HEK293 (cell line): ENCODE measurements at regions not wholly inside any gene's neighbourhood (a gene's known extent, or its start where the extent isn't known, plus 50 kb on each side); places are given as distances from the start of the nearest gene placed in this dataset.

Experiments
- CTCF ChIA-PET: fragments of 350-600 bp; formaldehyde crosslinking; extraction: SDS; loops from one replicate; lab custom pipeline; 2021; ENCODE audit warnings: antibody characterized with exemption; lab: Yijun Ruan, JAX
- POLR2A ChIA-PET: fragments of 300-600 bp; formaldehyde crosslinking; extraction: SDS; loops from one replicate; lab custom pipeline; 2020; ENCODE audit warnings: antibody characterized with exemption, inconsistent platforms; lab: Yijun Ruan, JAX
- H3K27ac ChIP-seq: fragments of 200-500 bp; sonication (Bioruptor generic); 2 replicates; pipeline ENCODE4 v1.5.1; 2014; ENCODE audit warnings: low read depth, low read length, control low read depth, inconsistent platforms; ENCODE audit errors: extremely low read depth
- H3K36me3 ChIP-seq, 2 experiments: fragments of 200-500 bp in 1 of 2; sonication (Bioruptor generic) in 1 of 2; 1 replicate in 1 of 2; 2 replicates in 1 of 2; pipeline ENCODE4 v1.5.1; 2014 to 2017; ENCODE audit warnings: inconsistent platforms in 2 of 2, low read length in 2 of 2; ENCODE audit not compliant: control insufficient read depth in 2 of 2, insufficient read depth in 1 of 2
- H3K4me1 ChIP-seq: fragments of 200-500 bp; sonication (Bioruptor generic); 2 replicates; pipeline ENCODE4 v1.5.1; 2014; ENCODE audit warnings: mild to moderate bottlenecking, low read length, inconsistent platforms; ENCODE audit not compliant: control insufficient read depth, insufficient read depth
- H3K4me3 ChIP-seq: 2 replicates; pipeline ENCODE4 v1.5.1; 2011; ENCODE audit warnings: low read depth, mild to moderate bottlenecking, control low read depth, low read length, moderate library complexity
- H3K9me3 ChIP-seq: fragments of 200-500 bp; sonication (Bioruptor generic); 2 replicates; pipeline ENCODE4 v1.5.1; 2014; ENCODE audit warnings: low read depth, low read length, inconsistent platforms; ENCODE audit not compliant: control insufficient read depth, insufficient read depth
- MYNN ChIP-seq: fragments of 450-650 bp; formaldehyde crosslinking; IDR thresholded peaks from 2 replicates; pipeline ENCODE4 v1.5.1; 2016; ENCODE audit warnings: missing biosample characterization, missing genetic modification characterization, borderline replicate concordance
- PRDM1 ChIP-seq: fragments of 450-650 bp; formaldehyde crosslinking; IDR thresholded peaks from 2 replicates; pipeline ENCODE4; 2016; ENCODE audit warnings: missing biosample characterization, missing genetic modification characterization
- SCRT2 ChIP-seq: fragments of 450-650 bp; formaldehyde crosslinking; IDR thresholded peaks from 2 replicates; pipeline ENCODE4 v1.5.1; 2016; ENCODE audit warnings: missing biosample characterization, missing genetic modification characterization
- SP7 ChIP-seq: fragments of 450-650 bp; formaldehyde crosslinking; IDR thresholded peaks from 2 replicates; pipeline ENCODE4 v1.5.1; 2016; ENCODE audit warnings: missing biosample characterization, missing genetic modification characterization
- YY2 ChIP-seq: fragments of 450-650 bp; formaldehyde crosslinking; IDR thresholded peaks from 2 replicates; pipeline ENCODE4 v1.5.1; 2016; ENCODE audit warnings: missing biosample characterization, missing genetic modification characterization
- ZFHX2 ChIP-seq: fragments of 450-650 bp; formaldehyde crosslinking; conservative IDR thresholded peaks from 2 replicates; pipeline ENCODE4 v1.5.1; 2016; ENCODE audit warnings: missing biosample characterization, missing genetic modification characterization
- ZFP3 ChIP-seq: fragments of 450-650 bp; formaldehyde crosslinking; IDR thresholded peaks from 2 replicates; pipeline ENCODE4 v1.5.1; 2016; ENCODE audit warnings: low read depth, missing biosample characterization, missing genetic modification characterization
- ZNF114 ChIP-seq: fragments of 450-650 bp; formaldehyde crosslinking; IDR thresholded peaks from 2 replicates; pipeline ENCODE4 v1.5.0; 2017; ENCODE audit warnings: missing biosample characterization, missing genetic modification characterization
- ZNF174 ChIP-seq: fragments of 450-650 bp; formaldehyde crosslinking; IDR thresholded peaks from 2 replicates; pipeline ENCODE4 v1.5.0; 2017; ENCODE audit warnings: missing biosample characterization, mild to moderate bottlenecking, missing genetic modification characterization
- ZNF23 ChIP-seq: fragments of 450-650 bp; formaldehyde crosslinking; IDR thresholded peaks from 2 replicates; pipeline ENCODE4 v1.5.1; 2016; ENCODE audit warnings: missing biosample characterization, missing genetic modification characterization, borderline replicate concordance
- ZNF274 ChIP-seq, 2 experiments: fragments of 200-500 bp in 1 of 2; fragments of 450-650 bp in 1 of 2; sonication (Bioruptor generic) in 1 of 2; formaldehyde crosslinking in 1 of 2; IDR thresholded peaks; 2 replicates each; pipeline versions ENCODE4 v1.5.1 to v1.6.1; 2014 to 2016; ENCODE audit warnings: borderline replicate concordance in 1 of 2, inconsistent platforms in 1 of 2, low read length in 1 of 2, missing biosample characterization in 1 of 2, missing genetic modification characterization in 1 of 2
- ZNF311 ChIP-seq: fragments of 450-650 bp; formaldehyde crosslinking; IDR thresholded peaks from 2 replicates; pipeline ENCODE4 v1.5.1; 2017; ENCODE audit warnings: missing biosample characterization, missing genetic modification characterization, borderline replicate concordance
- ZNF354C ChIP-seq: fragments of 450-650 bp; formaldehyde crosslinking; IDR thresholded peaks from 2 replicates; pipeline ENCODE4 v1.5.1; 2016; ENCODE audit warnings: missing biosample characterization, missing genetic modification characterization, low read depth, borderline replicate concordance
- ZNF510 ChIP-seq: fragments of 450-650 bp; formaldehyde crosslinking; IDR thresholded peaks from 2 replicates; pipeline ENCODE4 v1.5.1; 2018; ENCODE audit warnings: mild to moderate bottlenecking, missing genetic modification characterization, missing biosample characterization; ENCODE audit not compliant: insufficient replicate concordance
- ZNF521 ChIP-seq: fragments of 450-650 bp; formaldehyde crosslinking; IDR thresholded peaks from 2 replicates; pipeline ENCODE4 v1.5.1; 2017; ENCODE audit warnings: missing biosample characterization, mild to moderate bottlenecking, missing genetic modification characterization
- ZNF555 ChIP-seq: fragments of 450-650 bp; formaldehyde crosslinking; conservative IDR thresholded peaks from 2 replicates; pipeline ENCODE4 v1.5.1; 2017; ENCODE audit warnings: missing biosample characterization, mild to moderate bottlenecking, missing genetic modification characterization, inconsistent platforms
- ZNF585B ChIP-seq: fragments of 450-650 bp; formaldehyde crosslinking; IDR thresholded peaks from 2 replicates; pipeline ENCODE4 v1.5.1; 2016; ENCODE audit warnings: missing biosample characterization, missing genetic modification characterization
- ZNF621 ChIP-seq: fragments of 450-650 bp; formaldehyde crosslinking; IDR thresholded peaks from 2 replicates; pipeline ENCODE4 v1.5.1; 2017; ENCODE audit warnings: missing biosample characterization, missing genetic modification characterization
- ZSCAN30 ChIP-seq: fragments of 450-650 bp; IDR thresholded peaks from 2 replicates; pipeline ENCODE4 v1.5.1; 2018; ENCODE audit warnings: missing biosample characterization, mild to moderate bottlenecking, missing genetic modification characterization, moderate library complexity
- TF ChIP-seq, protein P1 (sequence below): fragments of 450-650 bp; IDR thresholded peaks from 2 replicates; pipeline ENCODE4 v1.5.1; 2018; ENCODE audit warnings: missing biosample characterization, mild to moderate bottlenecking, missing genetic modification characterization
- TF ChIP-seq, protein P2 (sequence below): fragments of 450-650 bp; formaldehyde crosslinking; IDR thresholded peaks from 2 replicates; pipeline ENCODE4 v1.5.1; 2016; ENCODE audit warnings: missing biosample characterization, missing genetic modification characterization, low read depth
- TF ChIP-seq, protein P3 (sequence below): fragments of 450-650 bp; formaldehyde crosslinking; IDR thresholded peaks from 2 replicates; pipeline ENCODE4 v1.5.1; 2017; ENCODE audit warnings: missing biosample characterization, missing genetic modification characterization
- TF ChIP-seq, protein P4 (sequence below): fragments of 450-650 bp; formaldehyde crosslinking; IDR thresholded peaks from 2 replicates; pipeline ENCODE4 v1.5.1; 2016; ENCODE audit warnings: missing biosample characterization, missing genetic modification characterization
- TF ChIP-seq, protein P5 (sequence below): fragments of 450-650 bp; formaldehyde crosslinking; IDR thresholded peaks from 2 replicates; pipeline ENCODE4 v1.5.1; 2017; ENCODE audit warnings: missing biosample characterization, mild to moderate bottlenecking, missing genetic modification characterization, moderate library complexity
- TF ChIP-seq, protein P6 (sequence below): sonication (generic); formaldehyde crosslinking; IDR thresholded peaks from 2 replicates; pipeline ENCODE4 v1.8.1; 2022; ENCODE audit warnings: mild to moderate bottlenecking, moderate library complexity, missing genetic modification reagents

DNA sequence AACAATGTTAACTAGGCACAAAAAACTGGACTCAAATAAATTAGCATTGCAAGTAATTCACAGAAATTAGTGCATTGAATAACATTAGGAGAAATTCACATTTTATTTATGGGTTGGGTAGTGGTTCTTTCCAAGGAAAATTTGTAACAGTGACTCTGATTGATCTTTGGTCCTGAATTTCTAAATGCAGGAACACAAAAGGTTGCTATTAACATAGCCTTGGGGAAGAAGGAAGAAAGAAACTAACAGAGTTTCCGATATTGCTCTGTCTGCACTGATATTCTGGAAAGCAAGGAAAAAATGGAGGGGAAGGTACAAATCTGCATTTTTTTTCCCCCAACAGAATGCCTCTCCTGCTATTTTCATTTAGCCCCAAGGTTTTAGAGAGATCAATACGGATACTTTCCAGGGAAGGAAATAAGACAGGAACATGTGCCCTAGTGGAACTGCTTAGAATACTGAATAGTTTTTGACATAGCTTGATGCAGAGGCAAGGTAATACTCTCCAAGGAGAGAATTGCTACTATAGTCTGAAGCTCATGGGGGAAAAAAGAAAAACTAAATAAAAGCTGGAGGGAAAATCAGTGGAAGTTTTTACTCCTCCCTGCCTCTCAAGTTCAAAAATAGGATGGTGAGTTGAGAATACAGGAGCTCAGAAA is 490.1 kb downstream of the RAPGEF2 start:
- H3K9me3 ChIP-seq, result no peaks in the 10 kb centered on the region
- H3K4me1 ChIP-seq, result no peaks in the 10 kb centered on the region
- ChIA-PET POLR2A (no interaction called here), CTCF (no interaction called here)
- H3K4me3 ChIP-seq, result no peak overlapping the region
- H3K27ac ChIP-seq, result no peak overlapping the region
- H3K36me3 ChIP-seq, result no peaks in the 10 kb centered on the region
- TF ChIP-seq, protein P1, sequence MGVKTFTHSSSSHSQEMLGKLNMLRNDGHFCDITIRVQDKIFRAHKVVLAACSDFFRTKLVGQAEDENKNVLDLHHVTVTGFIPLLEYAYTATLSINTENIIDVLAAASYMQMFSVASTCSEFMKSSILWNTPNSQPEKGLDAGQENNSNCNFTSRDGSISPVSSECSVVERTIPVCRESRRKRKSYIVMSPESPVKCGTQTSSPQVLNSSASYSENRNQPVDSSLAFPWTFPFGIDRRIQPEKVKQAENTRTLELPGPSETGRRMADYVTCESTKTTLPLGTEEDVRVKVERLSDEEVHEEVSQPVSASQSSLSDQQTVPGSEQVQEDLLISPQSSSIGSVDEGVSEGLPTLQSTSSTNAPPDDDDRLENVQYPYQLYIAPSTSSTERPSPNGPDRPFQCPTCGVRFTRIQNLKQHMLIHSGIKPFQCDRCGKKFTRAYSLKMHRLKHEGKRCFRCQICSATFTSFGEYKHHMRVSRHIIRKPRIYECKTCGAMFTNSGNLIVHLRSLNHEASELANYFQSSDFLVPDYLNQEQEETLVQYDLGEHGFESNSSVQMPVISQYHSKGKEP (tag by site-specific recombination), result no peak
- TF ChIP-seq ZNF585B (no peak), YY2 (tag by site-specific recombination) (no peak), ZNF510 (tag by site-specific recombination) (no peak), ZFHX2 (tag by site-specific recombination) (no peak), SCRT2 (tag by site-specific recombination) (no peak), ZNF311 (no peak), ZNF23 (tag by site-specific recombination) (no peak)

DNA sequence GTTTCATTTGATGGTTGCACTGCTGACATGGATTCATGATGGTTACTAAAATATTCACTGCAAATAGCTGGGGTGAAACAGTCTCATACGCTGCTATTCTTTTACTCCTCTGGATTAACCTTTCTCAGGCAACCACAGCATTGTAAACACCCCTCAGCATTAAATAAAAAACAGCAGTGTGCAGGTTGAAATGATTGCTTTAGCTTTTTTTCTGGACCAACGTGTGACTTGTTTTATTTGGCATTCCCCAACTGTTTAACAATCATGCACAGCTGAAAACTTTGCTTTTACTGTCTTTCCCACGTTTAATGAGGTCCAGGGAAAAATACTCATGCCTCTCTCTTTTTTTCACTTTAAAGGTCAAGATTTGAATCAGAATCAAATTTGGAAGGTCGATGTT is 490.8 kb downstream of the RAPGEF2 start:
- H3K9me3 ChIP-seq, result no peaks in the 10 kb centered on the region
- CTCF ChIA-PET, result no interaction called here
- TF ChIP-seq ZNF354C, result no peak
- no peak for TF ChIP-seq ZNF114 (tag by site-specific recombination)
- TF ChIP-seq ZNF621 (tag by site-specific recombination), result no peak
- TF ChIP-seq, protein P2, sequence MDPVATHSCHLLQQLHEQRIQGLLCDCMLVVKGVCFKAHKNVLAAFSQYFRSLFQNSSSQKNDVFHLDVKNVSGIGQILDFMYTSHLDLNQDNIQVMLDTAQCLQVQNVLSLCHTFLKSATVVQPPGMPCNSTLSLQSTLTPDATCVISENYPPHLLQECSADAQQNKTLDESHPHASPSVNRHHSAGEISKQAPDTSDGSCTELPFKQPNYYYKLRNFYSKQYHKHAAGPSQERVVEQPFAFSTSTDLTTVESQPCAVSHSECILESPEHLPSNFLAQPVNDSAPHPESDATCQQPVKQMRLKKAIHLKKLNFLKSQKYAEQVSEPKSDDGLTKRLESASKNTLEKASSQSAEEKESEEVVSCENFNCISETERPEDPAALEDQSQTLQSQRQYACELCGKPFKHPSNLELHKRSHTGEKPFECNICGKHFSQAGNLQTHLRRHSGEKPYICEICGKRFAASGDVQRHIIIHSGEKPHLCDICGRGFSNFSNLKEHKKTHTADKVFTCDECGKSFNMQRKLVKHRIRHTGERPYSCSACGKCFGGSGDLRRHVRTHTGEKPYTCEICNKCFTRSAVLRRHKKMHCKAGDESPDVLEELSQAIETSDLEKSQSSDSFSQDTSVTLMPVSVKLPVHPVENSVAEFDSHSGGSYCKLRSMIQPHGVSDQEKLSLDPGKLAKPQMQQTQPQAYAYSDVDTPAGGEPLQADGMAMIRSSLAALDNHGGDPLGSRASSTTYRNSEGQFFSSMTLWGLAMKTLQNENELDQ (tag by site-specific recombination), result no peak
- TF ChIP-seq ZFP3, result no peak
- TF ChIP-seq, protein P3, sequence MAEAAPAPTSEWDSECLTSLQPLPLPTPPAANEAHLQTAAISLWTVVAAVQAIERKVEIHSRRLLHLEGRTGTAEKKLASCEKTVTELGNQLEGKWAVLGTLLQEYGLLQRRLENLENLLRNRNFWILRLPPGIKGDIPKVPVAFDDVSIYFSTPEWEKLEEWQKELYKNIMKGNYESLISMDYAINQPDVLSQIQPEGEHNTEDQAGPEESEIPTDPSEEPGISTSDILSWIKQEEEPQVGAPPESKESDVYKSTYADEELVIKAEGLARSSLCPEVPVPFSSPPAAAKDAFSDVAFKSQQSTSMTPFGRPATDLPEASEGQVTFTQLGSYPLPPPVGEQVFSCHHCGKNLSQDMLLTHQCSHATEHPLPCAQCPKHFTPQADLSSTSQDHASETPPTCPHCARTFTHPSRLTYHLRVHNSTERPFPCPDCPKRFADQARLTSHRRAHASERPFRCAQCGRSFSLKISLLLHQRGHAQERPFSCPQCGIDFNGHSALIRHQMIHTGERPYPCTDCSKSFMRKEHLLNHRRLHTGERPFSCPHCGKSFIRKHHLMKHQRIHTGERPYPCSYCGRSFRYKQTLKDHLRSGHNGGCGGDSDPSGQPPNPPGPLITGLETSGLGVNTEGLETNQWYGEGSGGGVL (tag by site-specific recombination), result no peak
- no peak for TF ChIP-seq ZNF274 (IDR thresholded peaks at IDR 0.05; ENCODE audit: low read length)
- no peak for TF ChIP-seq ZNF274 (tag by site-specific recombination; IDR thresholded peaks at IDR 0.05; ENCODE audit: borderline replicate concordance)
- no peak for TF ChIP-seq ZNF174 (tag by site-specific recombination)
- no peak for TF ChIP-seq SP7 (tag by site-specific recombination)
- no peak for TF ChIP-seq ZSCAN30 (tag by site-specific recombination)
- TF ChIP-seq, protein P4, sequence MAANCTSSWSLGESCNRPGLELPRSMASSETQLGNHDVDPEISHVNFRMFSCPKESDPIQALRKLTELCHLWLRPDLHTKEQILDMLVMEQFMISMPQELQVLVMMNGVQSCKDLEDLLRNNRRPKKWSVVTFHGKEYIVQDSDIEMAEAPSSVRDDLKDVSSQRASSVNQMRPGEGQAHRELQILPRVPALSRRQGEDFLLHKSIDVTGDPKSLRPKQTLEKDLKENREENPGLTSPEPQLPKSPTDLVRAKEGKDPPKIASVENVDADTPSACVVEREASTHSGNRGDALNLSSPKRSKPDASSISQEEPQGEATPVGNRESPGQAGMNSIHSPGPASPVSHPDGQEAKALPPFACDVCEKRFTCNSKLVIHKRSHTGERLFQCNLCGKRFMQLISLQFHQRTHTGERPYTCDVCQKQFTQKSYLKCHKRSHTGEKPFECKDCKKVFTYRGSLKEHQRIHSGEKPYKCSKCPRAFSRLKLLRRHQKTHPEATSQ, result no peak
- TF ChIP-seq, protein P5, sequence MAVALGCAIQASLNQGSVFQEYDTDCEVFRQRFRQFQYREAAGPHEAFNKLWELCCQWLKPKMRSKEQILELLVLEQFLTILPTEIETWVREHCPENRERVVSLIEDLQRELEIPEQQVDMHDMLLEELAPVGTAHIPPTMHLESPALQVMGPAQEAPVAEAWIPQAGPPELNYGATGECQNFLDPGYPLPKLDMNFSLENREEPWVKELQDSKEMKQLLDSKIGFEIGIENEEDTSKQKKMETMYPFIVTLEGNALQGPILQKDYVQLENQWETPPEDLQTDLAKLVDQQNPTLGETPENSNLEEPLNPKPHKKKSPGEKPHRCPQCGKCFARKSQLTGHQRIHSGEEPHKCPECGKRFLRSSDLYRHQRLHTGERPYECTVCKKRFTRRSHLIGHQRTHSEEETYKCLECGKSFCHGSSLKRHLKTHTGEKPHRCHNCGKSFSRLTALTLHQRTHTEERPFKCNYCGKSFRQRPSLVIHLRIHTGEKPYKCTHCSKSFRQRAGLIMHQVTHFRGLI (tag by site-specific recombination), result no peak
- no peak for TF ChIP-seq ZNF555 (tag by site-specific recombination)
- TF ChIP-seq, protein P6, sequence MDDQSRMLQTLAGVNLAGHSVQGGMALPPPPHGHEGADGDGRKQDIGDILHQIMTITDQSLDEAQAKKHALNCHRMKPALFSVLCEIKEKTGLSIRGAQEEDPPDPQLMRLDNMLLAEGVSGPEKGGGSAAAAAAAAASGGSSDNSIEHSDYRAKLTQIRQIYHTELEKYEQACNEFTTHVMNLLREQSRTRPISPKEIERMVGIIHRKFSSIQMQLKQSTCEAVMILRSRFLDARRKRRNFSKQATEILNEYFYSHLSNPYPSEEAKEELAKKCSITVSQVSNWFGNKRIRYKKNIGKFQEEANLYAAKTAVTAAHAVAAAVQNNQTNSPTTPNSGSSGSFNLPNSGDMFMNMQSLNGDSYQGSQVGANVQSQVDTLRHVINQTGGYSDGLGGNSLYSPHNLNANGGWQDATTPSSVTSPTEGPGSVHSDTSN (CRISPR knock-in tag), result no peak
- TF ChIP-seq PRDM1 (tag by site-specific recombination), result no peak
- no peak for TF ChIP-seq ZNF521 (tag by site-specific recombination)
- no peak for TF ChIP-seq MYNN (tag by site-specific recombination)

More for the DNA sequence above, 490.8 kb downstream of the RAPGEF2 start:
- Histone ChIP-seq H3K36me3 (no peaks in the 10 kb centered on the region), H3K4me3 (no peak overlapping the region), H3K27ac (no peak overlapping the region), H3K4me1 (no peaks in the 10 kb centered on the region)
- POLR2A ChIA-PET, result no interaction called here
